K562 (cell line): ENCODE measurements at regions not wholly inside any gene's neighbourhood (a gene's known extent, or its start where the extent isn't known, plus 50 kb on each side); places are given as distances from the start of the nearest gene placed in this dataset.
A peak's percentile ranks its signal among the peaks of the same experiment; 100 is the strongest.

ENCODE experiments used
- BDP1 ChIP-seq: IDR thresholded peaks from 3 replicates; pipeline ENCODE4 v1.6.1; 2011; ENCODE audit not compliant: insufficient read length, insufficient read depth
- CHCHD3 ChIP-seq: fragments of 250-450 bp; sonication (Bioruptor Pico); IDR thresholded peaks from 2 replicates; pipeline ENCODE4 v2.1.2; 2022; ENCODE audit warnings: mild to moderate bottlenecking
- ELF1 ChIP-seq: fragments of 200-800 bp; sonication (Bioruptor generic); IDR thresholded peaks from 2 replicates; pipeline ENCODE4 v1.6.1; 2016; ENCODE audit warnings: missing genetic modification characterization, missing compliant biosample characterization
- FOXJ3 ChIP-seq: sonication (generic); formaldehyde crosslinking; IDR thresholded peaks from 2 replicates; pipeline ENCODE4 v1.4.0; 2020; ENCODE audit warnings: mild to moderate bottlenecking, missing genetic modification reagents
- HLTF ChIP-seq: fragments of 450-650 bp; IDR thresholded peaks from 2 replicates; pipeline ENCODE4 v1.6.1; 2016
- MED1 ChIP-seq: sonication (generic); formaldehyde crosslinking; IDR thresholded peaks from 2 replicates; pipeline ENCODE4 v1.8.1; 2023; ENCODE audit warnings: missing genetic modification reagents, borderline replicate concordance
- MTA2 ChIP-seq: fragments of 450-650 bp; IDR thresholded peaks from 2 replicates; pipeline ENCODE4 v1.6.1; 2016; ENCODE audit warnings: low read depth
- NCOA2 ChIP-seq, 2 experiments: fragments of 450-650 bp; IDR thresholded peaks; 2 replicates each; pipeline ENCODE4 v1.6.1; 2018; ENCODE audit warnings: mild to moderate bottlenecking in 2 of 2, moderate library complexity in 1 of 2; ENCODE audit not compliant: partially characterized antibody in 2 of 2
- POLR2AphosphoS5 ChIP-seq: IDR thresholded peaks from 2 replicates; pipeline ENCODE4 v1.6.1; 2011; ENCODE audit warnings: mild to moderate bottlenecking, low read depth, low read length, moderate library complexity; ENCODE audit not compliant: control insufficient read depth, insufficient read depth
- POLR3A ChIP-seq: IDR thresholded peaks from 2 replicates; pipeline ENCODE4 v1.6.1; 2011; ENCODE audit warnings: borderline replicate concordance, mild to moderate bottlenecking, moderate library complexity; ENCODE audit not compliant: insufficient read length, insufficient read depth; ENCODE audit errors: extremely low read depth
- RAD51 ChIP-seq: fragments of 450-650 bp; IDR thresholded peaks from 2 replicates; pipeline ENCODE4 v1.7.1; 2016; ENCODE audit warnings: low read depth, mild to moderate bottlenecking, borderline replicate concordance
- RFX1 ChIP-seq: fragments of 450-650 bp; IDR thresholded peaks from 2 replicates; pipeline ENCODE4 v1.6.1; 2016; ENCODE audit warnings: mild to moderate bottlenecking, moderate library complexity
- SRSF3 ChIP-seq: fragments of 200-400 bp; formaldehyde crosslinking; IDR thresholded peaks from 2 replicates; pipeline ENCODE4 v1.6.1; 2016; ENCODE audit warnings: mild to moderate bottlenecking, low read length, moderate library complexity; ENCODE audit not compliant: insufficient read depth
- TF ChIP-seq, protein P1 (sequence below): sonication (generic); formaldehyde crosslinking; IDR thresholded peaks from 2 replicates; pipeline ENCODE4 v1.8.0; 2022; ENCODE audit warnings: mild to moderate bottlenecking, missing genetic modification reagents
- TF ChIP-seq, protein P2 (sequence below): fragments of 250-450 bp; sonication (Bioruptor Pico); IDR thresholded peaks from 2 replicates; pipeline ENCODE4 v1.4.0; 2020; ENCODE audit warnings: mild to moderate bottlenecking
- TF ChIP-seq, protein P3 (sequence below): sonication (generic); formaldehyde crosslinking; IDR thresholded peaks from 2 replicates; pipeline ENCODE4 v1.5.0; 2020; ENCODE audit warnings: missing genetic modification reagents

DNA sequence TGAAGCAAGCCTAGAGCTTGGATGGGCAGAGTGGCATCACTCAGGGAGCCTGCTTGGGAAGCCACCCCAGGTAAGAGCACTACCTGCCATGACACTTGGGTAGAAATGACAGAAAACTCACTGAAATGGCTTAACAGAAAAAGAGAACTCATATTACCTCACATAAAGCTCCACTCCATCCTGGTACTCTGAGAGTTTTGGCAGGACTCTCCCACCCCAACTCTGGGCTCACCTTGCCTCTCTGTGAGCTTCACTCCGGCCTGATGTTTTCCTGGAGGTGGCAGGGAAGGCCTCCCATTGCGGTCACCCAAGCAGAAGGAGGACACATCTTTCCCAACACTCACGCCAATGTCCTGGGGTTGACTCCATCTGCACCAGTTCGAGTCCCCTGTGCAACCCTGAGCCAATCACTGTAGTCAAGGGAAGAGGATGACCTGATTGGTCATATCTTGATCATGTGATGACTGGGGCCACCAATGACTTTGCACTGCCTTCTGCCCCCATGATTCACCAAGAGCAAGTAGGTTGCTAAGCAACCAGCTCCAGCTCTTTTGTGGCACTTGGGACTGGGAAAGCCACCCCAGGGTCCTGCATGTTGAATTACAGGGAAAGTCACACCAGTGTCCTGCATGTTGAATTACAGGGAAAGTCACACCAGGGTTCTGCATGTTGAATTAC lies 446.1 kb upstream of the SULF2 start (continued):
- TF ChIP-seq NCOA2 (IDR thresholded peaks at IDR 0.05; ENCODE audit: partially characterized antibody in 2 of 2), result no peak
- TF ChIP-seq, protein P1, sequence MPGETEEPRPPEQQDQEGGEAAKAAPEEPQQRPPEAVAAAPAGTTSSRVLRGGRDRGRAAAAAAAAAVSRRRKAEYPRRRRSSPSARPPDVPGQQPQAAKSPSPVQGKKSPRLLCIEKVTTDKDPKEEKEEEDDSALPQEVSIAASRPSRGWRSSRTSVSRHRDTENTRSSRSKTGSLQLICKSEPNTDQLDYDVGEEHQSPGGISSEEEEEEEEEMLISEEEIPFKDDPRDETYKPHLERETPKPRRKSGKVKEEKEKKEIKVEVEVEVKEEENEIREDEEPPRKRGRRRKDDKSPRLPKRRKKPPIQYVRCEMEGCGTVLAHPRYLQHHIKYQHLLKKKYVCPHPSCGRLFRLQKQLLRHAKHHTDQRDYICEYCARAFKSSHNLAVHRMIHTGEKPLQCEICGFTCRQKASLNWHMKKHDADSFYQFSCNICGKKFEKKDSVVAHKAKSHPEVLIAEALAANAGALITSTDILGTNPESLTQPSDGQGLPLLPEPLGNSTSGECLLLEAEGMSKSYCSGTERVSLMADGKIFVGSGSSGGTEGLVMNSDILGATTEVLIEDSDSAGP (CRISPR knock-in tag), result no peak
- TF ChIP-seq FOXJ3, result no peak
- TF ChIP-seq RAD51, result peak; percentile 31; the same call in 1 of the 2 replicates
- TF ChIP-seq, protein P2, sequence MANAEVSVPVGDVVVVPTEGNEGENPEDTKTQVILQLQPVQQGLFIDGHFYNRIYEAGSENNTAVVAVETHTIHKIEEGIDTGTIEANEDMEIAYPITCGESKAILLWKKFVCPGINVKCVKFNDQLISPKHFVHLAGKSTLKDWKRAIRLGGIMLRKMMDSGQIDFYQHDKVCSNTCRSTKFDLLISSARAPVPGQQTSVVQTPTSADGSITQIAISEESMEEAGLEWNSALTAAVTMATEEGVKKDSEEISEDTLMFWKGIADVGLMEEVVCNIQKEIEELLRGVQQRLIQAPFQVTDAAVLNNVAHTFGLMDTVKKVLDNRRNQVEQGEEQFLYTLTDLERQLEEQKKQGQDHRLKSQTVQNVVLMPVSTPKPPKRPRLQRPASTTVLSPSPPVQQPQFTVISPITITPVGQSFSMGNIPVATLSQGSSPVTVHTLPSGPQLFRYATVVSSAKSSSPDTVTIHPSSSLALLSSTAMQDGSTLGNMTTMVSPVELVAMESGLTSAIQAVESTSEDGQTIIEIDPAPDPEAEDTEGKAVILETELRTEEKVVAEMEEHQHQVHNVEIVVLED (CRISPR knock-in tag), result no peak
- peak; percentile 81 for TF ChIP-seq RFX1
- no peak for TF ChIP-seq HLTF
- TF ChIP-seq, protein P3, sequence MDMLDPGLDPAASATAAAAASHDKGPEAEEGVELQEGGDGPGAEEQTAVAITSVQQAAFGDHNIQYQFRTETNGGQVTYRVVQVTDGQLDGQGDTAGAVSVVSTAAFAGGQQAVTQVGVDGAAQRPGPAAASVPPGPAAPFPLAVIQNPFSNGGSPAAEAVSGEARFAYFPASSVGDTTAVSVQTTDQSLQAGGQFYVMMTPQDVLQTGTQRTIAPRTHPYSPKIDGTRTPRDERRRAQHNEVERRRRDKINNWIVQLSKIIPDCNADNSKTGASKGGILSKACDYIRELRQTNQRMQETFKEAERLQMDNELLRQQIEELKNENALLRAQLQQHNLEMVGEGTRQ (CRISPR knock-in tag), result peak; percentile 58
- TF ChIP-seq CHCHD3 (CRISPR knock-in tag), result no peak
- no peak for TF ChIP-seq POLR2AphosphoS5
- no peak for TF ChIP-seq BDP1
- TF ChIP-seq SRSF3, result no peak
- TF ChIP-seq MTA2, result no peak
- TF ChIP-seq ELF1 (tag), result no peak
- TF ChIP-seq POLR3A, result no peak
- TF ChIP-seq MED1, result no peak
- TF ChIP-seq, all 486 proteins: peak for 4
